Neural progenitor cell (in vitro differentiated cells): ENCODE measurements at regions not wholly inside any gene's neighbourhood (a gene's known extent, or its start where the extent isn't known, plus 50 kb on each side); places are given as distances from the start of the nearest gene placed in this dataset.

Experiments
- DNase-seq: peaks from one replicate; pipeline ENCODE4 v3.0.0-alpha.2; 2016; ENCODE audit warnings: low spot score
- H2AFZ ChIP-seq: fragments of 200-600 bp; sonication (generic); replicated peaks from 2 replicates; pipeline ENCODE4 v1.6.1; 2016; ENCODE audit warnings: antibody characterized with exemption
- H3F3A ChIP-seq: fragments of 200-600 bp; sonication (generic); 2 replicates; pipeline ENCODE4 v1.6.1; 2016; ENCODE audit warnings: antibody characterized with exemption, low read depth
- H3K27ac ChIP-seq: fragments of 200-600 bp; sonication (generic); 2 replicates; pipeline ENCODE4 v1.5.1; 2016; ENCODE audit warnings: mild to moderate bottlenecking
- H3K27me3 ChIP-seq: fragments of 200-600 bp; sonication (generic); 2 replicates; pipeline ENCODE4 v1.6.1; 2016; ENCODE audit warnings: mild to moderate bottlenecking, moderate library complexity
- H3K36me3 ChIP-seq: fragments of 200-600 bp; sonication (generic); 2 replicates; pipeline ENCODE4 v1.5.1; 2016
- H3K4me1 ChIP-seq: fragments of 200-600 bp; sonication (generic); 2 replicates; pipeline ENCODE4 v1.6.1; 2016; ENCODE audit warnings: mixed run types
- H3K4me2 ChIP-seq: fragments of 200-600 bp; sonication (generic); 2 replicates; pipeline ENCODE4 v1.6.1; 2016
- H3K4me3 ChIP-seq: fragments of 200-600 bp; sonication (generic); 2 replicates; pipeline ENCODE4 v1.5.1; 2016
- H3K79me2 ChIP-seq: fragments of 200-600 bp; sonication (generic); 2 replicates; pipeline ENCODE4 v1.6.1; 2016; ENCODE audit warnings: low read depth
- H3K9ac ChIP-seq: fragments of 200-600 bp; sonication (generic); 2 replicates; pipeline ENCODE4 v1.6.1; 2016
- H3K9me3 ChIP-seq: fragments of 200-600 bp; sonication (generic); 2 replicates; pipeline ENCODE4 v1.5.1; 2016; ENCODE audit warnings: low read depth
- H4K20me1 ChIP-seq: fragments of 200-600 bp; sonication (generic); 2 replicates; pipeline ENCODE4 v1.6.1; 2016; ENCODE audit warnings: low read depth
- H3K27ac Mint-ChIP-seq: 3 replicates; pipeline ENCODE4 v1.8.0; 2021; ENCODE audit warnings: mixed read lengths
- H3K27me3 Mint-ChIP-seq: 2 replicates; pipeline ENCODE4 v1.8.0; 2022; ENCODE audit warnings: low read depth, mild to moderate bottlenecking, inconsistent platforms, moderate library complexity, mixed read lengths; ENCODE audit not compliant: insufficient read depth
- H3K36me3 Mint-ChIP-seq: 3 replicates; pipeline ENCODE4 v1.8.0; 2021; ENCODE audit warnings: mixed read lengths
- H3K4me1 Mint-ChIP-seq: 3 replicates; pipeline ENCODE4 v1.8.0; 2021; ENCODE audit warnings: mixed read lengths
- H3K4me3 Mint-ChIP-seq: 3 replicates; pipeline ENCODE4 v1.8.0; 2021; ENCODE audit warnings: mild to moderate bottlenecking, moderate library complexity, mixed read lengths
- H3K9me3 Mint-ChIP-seq: 3 replicates; pipeline ENCODE4 v1.8.0; 2020; ENCODE audit warnings: mixed read lengths
- CTCF ChIP-seq: fragments of 200-600 bp; sonication (generic); IDR thresholded peaks from 2 replicates; pipeline ENCODE4 v1.5.1; 2017; ENCODE audit warnings: antibody characterized with exemption, mild to moderate bottlenecking
- EZH2 ChIP-seq: fragments of 200-600 bp; sonication (generic); IDR thresholded peaks from 2 replicates; pipeline ENCODE4 v1.6.1; 2017; ENCODE audit warnings: antibody characterized with exemption, mild to moderate bottlenecking, moderate library complexity
- EZH2phosphoT487 ChIP-seq: fragments of 200-600 bp; sonication (generic); IDR thresholded peaks from 2 replicates; pipeline ENCODE4 v1.6.1; 2017; ENCODE audit warnings: antibody characterized with exemption

GRCh38 chr4:74539044-74539790 is 94.3 kb downstream of the AREG start:
- TF ChIP-seq EZH2 (no peak), CTCF (no peak), EZH2phosphoT487 (no peak)
- no peak overlapping the region for H3K27ac Mint-ChIP-seq

GRCh38 chr4:74540193-74540592 is 95.3 kb downstream of the AREG start:
- H3K27ac ChIP-seq: no peak overlapping the region
- H2AFZ ChIP-seq: no peak overlapping the region
- H3K79me2 ChIP-seq: no peaks in the 10 kb centered on the region
- H3K4me1 Mint-ChIP-seq: no peaks in the 10 kb centered on the region
- no peaks in the 10 kb centered on the region for H3K9me3 ChIP-seq
- no peaks in the 10 kb centered on the region for H3K27me3 ChIP-seq
- no peak overlapping the region for H3K4me2 ChIP-seq
- no peaks in the 10 kb centered on the region for H3K4me1 ChIP-seq
- H4K20me1 ChIP-seq: no peaks in the 10 kb centered on the region
- no peak overlapping the region for H3K9ac ChIP-seq
- no peak for DNase-seq
- H3F3A ChIP-seq: no peaks in the 10 kb centered on the region
- no peaks in the 10 kb centered on the region for H3K9me3 Mint-ChIP-seq
- no peaks in the 10 kb centered on the region for H3K36me3 Mint-ChIP-seq
- TF ChIP-seq CTCF (no peak), EZH2phosphoT487 (no peak), EZH2 (no peak)
- H3K36me3 ChIP-seq: no peaks in the 10 kb centered on the region
- H3K27me3 Mint-ChIP-seq: peaks cover 3% of the 10 kb centered on the region
- no peak overlapping the region for H3K27ac Mint-ChIP-seq
- H3K4me3 Mint-ChIP-seq: no peak overlapping the region
- no peak overlapping the region for H3K4me3 ChIP-seq

More at GRCh38 chr4:74539044-74539790, 94.3 kb downstream of the AREG start:
- no peaks in the 10 kb centered on the region for H3F3A ChIP-seq
- H3K9ac ChIP-seq: no peak overlapping the region
- no peak overlapping the region for H3K4me2 ChIP-seq
- Mint-ChIP-seq H3K4me3 (no peak overlapping the region), H3K4me1 (no peaks in the 10 kb centered on the region), H3K9me3 (no peaks in the 10 kb centered on the region), H3K36me3 (no peaks in the 10 kb centered on the region), H3K27me3 (peaks cover 3% of the 10 kb centered on the region)
- H3K4me1 ChIP-seq: no peaks in the 10 kb centered on the region
- no peaks in the 10 kb centered on the region for H3K9me3 ChIP-seq
- no peaks in the 10 kb centered on the region for H3K27me3 ChIP-seq
- H3K4me3 ChIP-seq: no peak overlapping the region
- no peak overlapping the region for H3K27ac ChIP-seq
- H3K36me3 ChIP-seq: no peaks in the 10 kb centered on the region
- no peak for DNase-seq
- no peaks in the 10 kb centered on the region for H4K20me1 ChIP-seq
- no peaks in the 10 kb centered on the region for H3K79me2 ChIP-seq
- H2AFZ ChIP-seq: no peak overlapping the region

GRCh38 chr4:74541667-74542066 is 96.7 kb downstream of the AREG start:
- no peak overlapping the region for H3K9ac ChIP-seq
- no peak overlapping the region for H2AFZ ChIP-seq
- H3K36me3 Mint-ChIP-seq: no peaks in the 10 kb centered on the region
- no peak for DNase-seq
- H3K4me1 ChIP-seq: no peaks in the 10 kb centered on the region
- no peak overlapping the region for H3K4me2 ChIP-seq
- no peaks in the 10 kb centered on the region for H3K4me1 Mint-ChIP-seq
- H3K9me3 Mint-ChIP-seq: no peaks in the 10 kb centered on the region
- H3K4me3 Mint-ChIP-seq: no peak overlapping the region
- peaks cover 3% of the 10 kb centered on the region for H3K27me3 Mint-ChIP-seq
- no peaks in the 10 kb centered on the region for H3K27me3 ChIP-seq
- TF ChIP-seq EZH2phosphoT487: no peak
- no peak for TF ChIP-seq EZH2
- no peak for TF ChIP-seq CTCF
- no peaks in the 10 kb centered on the region for H3K36me3 ChIP-seq
- H3K79me2 ChIP-seq: no peaks in the 10 kb centered on the region
- no peaks in the 10 kb centered on the region for H3F3A ChIP-seq
- H3K27ac Mint-ChIP-seq: no peak overlapping the region
- no peaks in the 10 kb centered on the region for H3K9me3 ChIP-seq
- H3K27ac ChIP-seq: no peak overlapping the region
- H4K20me1 ChIP-seq: no peaks in the 10 kb centered on the region
- H3K4me3 ChIP-seq: no peak overlapping the region
